ENCODE measurements at regions not wholly inside any gene's neighbourhood (a gene's known extent, or its start where the extent isn't known, plus 50 kb on each side); places are given as distances from the start of the nearest gene placed in this dataset.

DNA sequence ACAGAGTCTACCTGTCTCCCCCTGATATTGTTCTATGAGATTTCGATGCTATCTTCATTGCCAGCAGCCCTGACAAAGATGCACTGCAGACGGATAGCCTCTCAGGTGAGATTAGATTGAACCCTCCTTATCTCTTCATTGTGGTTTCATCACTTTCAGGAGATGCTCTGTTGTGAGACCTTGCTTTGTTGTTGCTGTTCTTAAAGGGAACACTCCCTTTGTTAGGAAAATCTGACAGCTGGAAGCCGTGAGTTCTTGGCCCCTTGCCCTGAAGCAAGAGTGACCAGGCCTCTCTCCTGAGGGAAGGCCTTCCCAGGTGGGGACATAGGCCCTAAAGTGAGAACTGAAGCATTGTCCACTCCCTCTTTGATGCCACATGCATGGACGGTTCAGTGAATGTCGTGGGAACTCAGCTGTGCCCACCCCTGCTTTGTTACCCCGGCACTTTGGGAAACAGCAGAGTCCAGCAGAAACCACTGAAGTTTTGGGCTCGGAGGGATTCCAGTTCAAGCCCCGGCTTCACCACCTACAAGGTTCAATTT lies 976.1 kb downstream of the TBC1D22A start:
- no peak for TF ChIP-seq CTCF (IDR thresholded peaks at IDR 0.05)
- TF ChIP-seq EP300 (IDR thresholded peaks at IDR 0.05), result no peak
- no peak for TF ChIP-seq POLR2A (IDR thresholded peaks at IDR 0.05)
